ENCODE measurements at regions not wholly inside any gene's neighbourhood (a gene's known extent, or its start where the extent isn't known, plus 50 kb on each side); places are given as distances from the start of the nearest gene placed in this dataset.

GRCh38 chr1:163701783-163702374 lies 380.1 kb downstream of the NUF2 start:
- Histone ChIP-seq H3K4ac (ENCODE audit: low read depth, low read length) (no peak overlapping the region), H2BK12ac (ENCODE audit: low read length) (no peak overlapping the region), H3K4me1 (ENCODE audit: control insufficient read depth in 1 of 2, insufficient read depth in 2 of 2, low read length in 2 of 2) (no peaks in the 10 kb centered on the region), H3K14ac (ENCODE audit: low read length) (no peak overlapping the region), H3K27me3 (ENCODE audit: insufficient read depth, low read length) (no peaks in the 10 kb centered on the region), H4K91ac (ENCODE audit: low read depth, low read length) (no peak overlapping the region), H2BK120ac (ENCODE audit: insufficient read depth, low read length, poor library complexity) (no peak overlapping the region), H3K4me2 (ENCODE audit: low read length) (no peak overlapping the region), H3K79me1 (ENCODE audit: low read length) (no peaks in the 10 kb centered on the region), H3K23ac (ENCODE audit: low read length) (no peak overlapping the region), H2AFZ (ENCODE audit: insufficient read depth, low read length, poor library complexity) (no peak overlapping the region), H3K79me2 (ENCODE audit: control insufficient read depth, insufficient read depth, low read length, poor library complexity) (no peaks in the 10 kb centered on the region), H3K4me3 (ENCODE audit: low read depth, low read length) (no peak overlapping the region), H4K8ac (ENCODE audit: low read depth, low read length) (no peak overlapping the region), H3K9ac (ENCODE audit: low read length) (no peak overlapping the region), H4K12ac (ENCODE audit: low read depth, low read length) (no peak overlapping the region), H3K27ac (ENCODE audit: low read depth, low read length) (no peak overlapping the region), H3K36me3 (ENCODE audit: control insufficient read depth in 1 of 2, insufficient read depth in 2 of 2, low read length in 2 of 2) (no peaks in the 10 kb centered on the region), H3K18ac (ENCODE audit: low read length) (no peak overlapping the region), H3K9me3 (ENCODE audit: insufficient read depth, low read depth, low read length) (no peaks in the 10 kb centered on the region), H2BK5ac (ENCODE audit: low read depth, low read length, poor library complexity) (no peak overlapping the region), H2AK5ac (ENCODE audit: low read length) (no peak overlapping the region)
- no peak for DNase-seq
- WGBS (ENCODE audit: extremely low coverage, insufficient coverage, insufficient read length): no CpG with 5 or more reads among the region's 1 CpG

DNA sequence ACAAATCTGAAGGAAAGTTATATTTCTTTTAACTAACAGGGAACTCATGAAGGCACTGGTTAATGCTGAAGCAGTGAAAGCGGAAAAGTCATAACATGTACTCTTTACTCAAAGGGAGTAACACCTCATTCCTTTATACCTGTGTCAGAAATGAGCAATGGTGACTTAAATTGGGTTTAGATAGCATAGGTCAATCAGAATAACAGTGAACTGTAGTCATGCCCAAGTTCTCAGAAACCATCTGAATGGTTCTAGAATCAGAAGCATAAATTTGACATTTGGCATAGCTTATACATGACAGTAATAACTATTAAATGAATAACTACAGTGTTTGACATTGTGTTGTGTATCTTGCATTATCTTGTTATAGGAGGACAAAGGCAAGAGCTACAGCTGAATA lies 382.0 kb downstream of the NUF2 start:
- Histone ChIP-seq H4K12ac (ENCODE audit: low read depth, low read length) (no peak overlapping the region), H3K14ac (ENCODE audit: low read length) (no peak overlapping the region), H3K4ac (ENCODE audit: low read depth, low read length) (no peak overlapping the region), H3K27ac (ENCODE audit: low read depth, low read length) (no peak overlapping the region), H3K9ac (ENCODE audit: low read length) (no peak overlapping the region), H3K9me3 (ENCODE audit: insufficient read depth, low read depth, low read length) (no peaks in the 10 kb centered on the region), H4K8ac (ENCODE audit: low read depth, low read length) (no peak overlapping the region), H2BK5ac (ENCODE audit: low read depth, low read length, poor library complexity) (no peak overlapping the region), H3K79me1 (ENCODE audit: low read length) (no peaks in the 10 kb centered on the region), H2AK5ac (ENCODE audit: low read length) (no peak overlapping the region), H3K27me3 (ENCODE audit: insufficient read depth, low read length) (no peaks in the 10 kb centered on the region), H4K91ac (ENCODE audit: low read depth, low read length) (no peak overlapping the region), H3K4me1 (ENCODE audit: control insufficient read depth in 1 of 2, insufficient read depth in 2 of 2, low read length in 2 of 2) (no peaks in the 10 kb centered on the region), H3K4me2 (ENCODE audit: low read length) (no peak overlapping the region), H2BK12ac (ENCODE audit: low read length) (no peak overlapping the region), H3K79me2 (ENCODE audit: control insufficient read depth, insufficient read depth, low read length, poor library complexity) (no peaks in the 10 kb centered on the region), H3K4me3 (ENCODE audit: low read depth, low read length) (no peak overlapping the region), H2AFZ (ENCODE audit: insufficient read depth, low read length, poor library complexity) (no peak overlapping the region), H2BK120ac (ENCODE audit: insufficient read depth, low read length, poor library complexity) (no peak overlapping the region), H3K18ac (ENCODE audit: low read length) (no peak overlapping the region), H3K23ac (ENCODE audit: low read length) (no peak overlapping the region), H3K36me3 (ENCODE audit: control insufficient read depth in 1 of 2, insufficient read depth in 2 of 2, low read length in 2 of 2) (no peaks in the 10 kb centered on the region)
- no CpG with 5 or more reads among the region's 1 CpG for WGBS (ENCODE audit: extremely low coverage, insufficient coverage, insufficient read length)
- DNase-seq: no peak

- Histone ChIP-seq H2BK120ac (ENCODE audit: insufficient read depth, low read length, poor library complexity) (no peak overlapping the region), H2BK5ac (ENCODE audit: low read depth, low read length, poor library complexity) (no peak overlapping the region), H3K27ac (ENCODE audit: low read depth, low read length) (no peak overlapping the region), H3K27me3 (ENCODE audit: insufficient read depth, low read length) (no peaks in the 10 kb centered on the region), H3K4ac (ENCODE audit: low read depth, low read length) (no peak overlapping the region), H3K14ac (ENCODE audit: low read length) (no peak overlapping the region), H2AK5ac (ENCODE audit: low read length) (no peak overlapping the region), H3K18ac (ENCODE audit: low read length) (no peak overlapping the region), H4K12ac (ENCODE audit: low read depth, low read length) (no peak overlapping the region), H3K9ac (ENCODE audit: low read length) (no peak overlapping the region), H3K36me3 (ENCODE audit: control insufficient read depth in 1 of 2, insufficient read depth in 2 of 2, low read length in 2 of 2) (no peaks in the 10 kb centered on the region), H3K4me3 (ENCODE audit: low read depth, low read length) (no peak overlapping the region), H2AFZ (ENCODE audit: insufficient read depth, low read length, poor library complexity) (no peak overlapping the region), H3K4me2 (ENCODE audit: low read length) (no peak overlapping the region), H2BK12ac (ENCODE audit: low read length) (no peak overlapping the region), H3K79me1 (ENCODE audit: low read length) (no peaks in the 10 kb centered on the region), H3K79me2 (ENCODE audit: control insufficient read depth, insufficient read depth, low read length, poor library complexity) (no peaks in the 10 kb centered on the region), H4K8ac (ENCODE audit: low read depth, low read length) (no peak overlapping the region), H3K9me3 (ENCODE audit: insufficient read depth, low read depth, low read length) (no peaks in the 10 kb centered on the region), H3K23ac (ENCODE audit: low read length) (no peak overlapping the region), H3K4me1 (ENCODE audit: control insufficient read depth in 1 of 2, insufficient read depth in 2 of 2, low read length in 2 of 2) (no peaks in the 10 kb centered on the region), H4K91ac (ENCODE audit: low read depth, low read length) (no peak overlapping the region)
- WGBS (ENCODE audit: extremely low coverage, insufficient coverage, insufficient read length): no CpG with 5 or more reads among the region's 1 CpG
- no peak for DNase-seq
Measured at GRCh38 chr1:163706915-163707314, 385.2 kb downstream of the NUF2 start.

GRCh38 chr1:163709636-163710035 lies 387.9 kb downstream of the NUF2 start:
- Histone ChIP-seq H2AFZ (ENCODE audit: insufficient read depth, low read length, poor library complexity) (no peak overlapping the region), H4K12ac (ENCODE audit: low read depth, low read length) (no peak overlapping the region), H2BK12ac (ENCODE audit: low read length) (no peak overlapping the region), H2BK120ac (ENCODE audit: insufficient read depth, low read length, poor library complexity) (no peak overlapping the region), H3K79me2 (ENCODE audit: control insufficient read depth, insufficient read depth, low read length, poor library complexity) (no peaks in the 10 kb centered on the region), H3K23ac (ENCODE audit: low read length) (no peak overlapping the region), H3K4me3 (ENCODE audit: low read depth, low read length) (no peak overlapping the region), H3K79me1 (ENCODE audit: low read length) (no peaks in the 10 kb centered on the region), H3K18ac (ENCODE audit: low read length) (no peak overlapping the region), H4K91ac (ENCODE audit: low read depth, low read length) (no peak overlapping the region), H3K36me3 (ENCODE audit: control insufficient read depth in 1 of 2, insufficient read depth in 2 of 2, low read length in 2 of 2) (no peaks in the 10 kb centered on the region), H3K9ac (ENCODE audit: low read length) (no peak overlapping the region), H3K14ac (ENCODE audit: low read length) (no peak overlapping the region), H3K27ac (ENCODE audit: low read depth, low read length) (no peak overlapping the region), H3K27me3 (ENCODE audit: insufficient read depth, low read length) (no peaks in the 10 kb centered on the region), H3K9me3 (ENCODE audit: insufficient read depth, low read depth, low read length) (no peaks in the 10 kb centered on the region), H2AK5ac (ENCODE audit: low read length) (no peak overlapping the region), H2BK5ac (ENCODE audit: low read depth, low read length, poor library complexity) (no peak overlapping the region), H4K8ac (ENCODE audit: low read depth, low read length) (no peak overlapping the region), H3K4ac (ENCODE audit: low read depth, low read length) (no peak overlapping the region), H3K4me2 (ENCODE audit: low read length) (no peak overlapping the region), H3K4me1 (ENCODE audit: control insufficient read depth in 1 of 2, insufficient read depth in 2 of 2, low read length in 2 of 2) (no peaks in the 10 kb centered on the region)
- no CpG with 5 or more reads among the region's 1 CpG for WGBS (ENCODE audit: extremely low coverage, insufficient coverage, insufficient read length)
- DNase-seq: no peak
